ENCODE measurements at regions not wholly inside any gene's neighbourhood (a gene's known extent, or its start where the extent isn't known, plus 50 kb on each side); places are given as distances from the start of the nearest gene placed in this dataset.

GRCh38 chr11:111101881-111102280, 143.6 kb upstream of the POU2AF2 start:
- peaks cover 1% of the 10 kb centered on the region; the same call in 1 of the 2 replicates for H3K27me3 ChIP-seq (replicated peaks; ENCODE audit: control insufficient read depth, insufficient read depth, low read length)
- H3K4me3 ChIP-seq (replicated peaks; ENCODE audit: low read depth, low read length): no peak overlapping the region
- no peaks in the 10 kb centered on the region for H3K36me3 ChIP-seq (ENCODE audit: control insufficient read depth, insufficient read depth, low read length)
- DNase-seq (ENCODE audit: extremely low read depth, insufficient read length): no peak
- no peak for TF ChIP-seq CTCF (IDR thresholded peaks at IDR 0.05; ENCODE audit: insufficient read depth, low read length, poor library complexity, severe bottlenecking)

- Histone ChIP-seq H3K27me3 (replicated peaks; ENCODE audit: control insufficient read depth, insufficient read depth, low read length) (no peaks in the 10 kb centered on the region), H3K36me3 (ENCODE audit: control insufficient read depth, insufficient read depth, low read length) (no peaks in the 10 kb centered on the region), H3K4me3 (replicated peaks; ENCODE audit: low read depth, low read length) (no peak overlapping the region)
- no peak for TF ChIP-seq CTCF (IDR thresholded peaks at IDR 0.05; ENCODE audit: insufficient read depth, low read length, poor library complexity, severe bottlenecking)
- DNase-seq (ENCODE audit: extremely low read depth, insufficient read length): no peak
These were observed 146.4 kb upstream of the POU2AF2 start for GRCh38 chr11:111099028-111099713.

GRCh38 chr11:111098091-111098490, 147.4 kb upstream of the POU2AF2 start:
- H3K4me3 ChIP-seq (replicated peaks; ENCODE audit: low read depth, low read length): no peak overlapping the region
- no peaks in the 10 kb centered on the region for H3K27me3 ChIP-seq (replicated peaks; ENCODE audit: control insufficient read depth, insufficient read depth, low read length)
- peak; percentile 5 for DNase-seq (ENCODE audit: extremely low read depth, insufficient read length)
- no peak for TF ChIP-seq CTCF (IDR thresholded peaks at IDR 0.05; ENCODE audit: insufficient read depth, low read length, poor library complexity, severe bottlenecking)
- no peaks in the 10 kb centered on the region for H3K36me3 ChIP-seq (ENCODE audit: control insufficient read depth, insufficient read depth, low read length)

DNA sequence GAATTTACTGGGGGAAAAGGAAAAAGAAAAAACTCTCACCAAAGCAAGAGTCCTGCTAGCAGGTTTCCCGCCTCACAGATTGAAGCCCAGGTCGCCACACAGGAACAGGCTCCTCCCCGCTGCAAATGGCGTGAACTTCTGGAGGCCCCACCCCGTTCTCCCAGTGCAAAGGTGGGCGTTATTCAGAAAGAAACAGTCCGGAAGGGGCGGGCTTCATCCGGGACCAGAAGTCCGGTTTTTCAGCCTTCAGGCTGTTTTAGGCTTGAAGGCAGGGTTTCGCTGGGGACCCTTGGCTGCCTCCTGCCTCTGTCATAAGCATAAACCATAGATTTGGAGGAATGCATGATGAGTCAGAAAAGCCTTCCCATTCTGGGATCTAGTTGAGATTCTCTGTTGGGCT, 148.3 kb upstream of the POU2AF2 start:
- Histone ChIP-seq H3K27me3 (replicated peaks; ENCODE audit: control insufficient read depth, insufficient read depth, low read length) (no peaks in the 10 kb centered on the region), H3K4me3 (replicated peaks; ENCODE audit: low read depth, low read length) (no peak overlapping the region), H3K36me3 (ENCODE audit: control insufficient read depth, insufficient read depth, low read length) (no peaks in the 10 kb centered on the region)
- DNase-seq (ENCODE audit: extremely low read depth, insufficient read length): no peak
- TF ChIP-seq CTCF (IDR thresholded peaks at IDR 0.05; ENCODE audit: insufficient read depth, low read length, poor library complexity, severe bottlenecking): no peak

DNA sequence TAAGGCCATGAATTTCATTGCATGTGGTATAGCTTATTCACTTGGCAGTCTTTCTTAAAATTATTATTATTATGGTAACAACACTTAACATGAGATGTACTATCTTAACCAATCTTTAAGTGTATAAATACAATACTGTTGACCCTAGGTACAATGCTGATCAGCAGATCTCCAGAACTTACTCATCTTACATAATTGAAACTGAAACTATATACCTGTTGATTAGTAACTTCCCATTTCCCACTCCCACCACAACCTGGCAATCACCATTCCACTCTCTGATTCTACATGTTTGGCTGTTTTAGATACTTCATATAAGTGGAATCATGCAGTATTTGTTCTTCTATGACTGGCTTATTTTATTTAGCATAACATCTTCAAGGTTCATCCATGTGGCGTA, 150.2 kb upstream of the POU2AF2 start:
- DNase-seq (ENCODE audit: extremely low read depth, insufficient read length): no peak
- Histone ChIP-seq H3K4me3 (replicated peaks; ENCODE audit: low read depth, low read length) (no peak overlapping the region), H3K27me3 (replicated peaks; ENCODE audit: control insufficient read depth, insufficient read depth, low read length) (peaks cover 1% of the 10 kb centered on the region), H3K36me3 (ENCODE audit: control insufficient read depth, insufficient read depth, low read length) (no peaks in the 10 kb centered on the region)
- no peak for TF ChIP-seq CTCF (IDR thresholded peaks at IDR 0.05; ENCODE audit: insufficient read depth, low read length, poor library complexity, severe bottlenecking)

GRCh38 chr11:111093061-111093460, 152.5 kb upstream of the POU2AF2 start:
- no peak for TF ChIP-seq CTCF (IDR thresholded peaks at IDR 0.05; ENCODE audit: insufficient read depth, low read length, poor library complexity, severe bottlenecking)
- H3K36me3 ChIP-seq (ENCODE audit: control insufficient read depth, insufficient read depth, low read length): no peaks in the 10 kb centered on the region
- H3K27me3 ChIP-seq (replicated peaks; ENCODE audit: control insufficient read depth, insufficient read depth, low read length): peaks cover 1% of the 10 kb centered on the region
- no peak overlapping the region for H3K4me3 ChIP-seq (replicated peaks; ENCODE audit: low read depth, low read length)
- DNase-seq (ENCODE audit: extremely low read depth, insufficient read length): no peak
